HCT116 (cell line): ENCODE measurements at regions not wholly inside any gene's neighbourhood (a gene's known extent, or its start where the extent isn't known, plus 50 kb on each side); places are given as distances from the start of the nearest gene placed in this dataset.

Experiments
- ATAC-seq: fragments of 200-7000 bp; cut with Tn5 transposase; 2 replicates; pipeline ENCODE4 v1.9.1; 2020; ENCODE audit warnings: mild to moderate bottlenecking, moderate library complexity
- BruUV-seq: library from RNA; stranded (reverse); fragments of 400-500 nt; replicated peaks from 2 replicates; lab custom pipeline; 2021; lab: Mats Ljungman, UMichigan
- CTCF ChIA-PET: fragments of 300-600 bp; sonication (Branson Sonifier 250); formaldehyde crosslinking; loops from one replicate; lab custom pipeline; 2021; ENCODE audit warnings: antibody characterized with exemption; lab: Charles Lee
- POLR2A ChIA-PET: fragments of 300-600, 350-600 bp; sonication (Branson Sonifier 250); formaldehyde crosslinking; loops from one replicate; lab custom pipeline; 2021; ENCODE audit warnings: antibody characterized with exemption; lab: Charles Lee
- RAD21 ChIA-PET, 2 experiments: fragments of 300-600 bp; sonication (Branson Sonifier 250); formaldehyde crosslinking; loops; one replicate each; lab custom pipeline; 2023; ENCODE audit warnings: low total read pairs in 2 of 2; ENCODE audit not compliant: uncharacterized antibody in 2 of 2, unreplicated experiment in 2 of 2, low non-redundant PET in 1 of 2; lab: Charles Lee
- DNase-seq: peaks from one replicate; pipeline ENCODE4 v3.0.0-alpha.2; 2010; ENCODE audit warnings: low read depth, low spot score
- H2AFZ ChIP-seq: fragments of 200-600 bp; shearing (Covaris generic), sonication (generic); 2 replicates; pipeline ENCODE4 v1.6.1; 2017; ENCODE audit warnings: low read depth, mixed run types, mixed read lengths, antibody characterized with exemption, low read length; ENCODE audit not compliant: poor library complexity, severe bottlenecking
- H3K27ac ChIP-seq: 2 replicates; pipeline ENCODE4 v1.5.1; 2012; ENCODE audit warnings: low read depth, low read length
- H3K27me3 ChIP-seq: fragments of 200-600 bp; sonication (generic); 2 replicates; pipeline ENCODE4 v1.6.1; 2016; ENCODE audit warnings: mixed run types, low read length, mixed read lengths; ENCODE audit not compliant: insufficient read depth
- H3K36me3 ChIP-seq, 2 experiments: fragments of 200-500 bp in 1 of 2; fragments of 200-600 bp in 1 of 2; sonication (Bioruptor generic) in 1 of 2; sonication (generic) in 1 of 2; 2 replicates each; pipeline versions ENCODE4 v1.5.1 to v1.6.1; 2014 to 2016; ENCODE audit warnings: low read length in 2 of 2, inconsistent platforms in 1 of 2, mixed read lengths in 1 of 2, mixed run types in 1 of 2; ENCODE audit not compliant: insufficient read depth in 2 of 2, control insufficient read depth in 1 of 2
- H3K4me1 ChIP-seq, 2 experiments: fragments of 200-600 bp in 1 of 2; sonication (generic) in 1 of 2; 2 replicates each; pipeline versions ENCODE4 v1.5.1 to v1.6.1; 2012 to 2017; ENCODE audit warnings: low read length in 2 of 2, inconsistent platforms in 1 of 2, mild to moderate bottlenecking in 1 of 2, mixed read lengths in 1 of 2, mixed run types in 1 of 2, moderate library complexity in 1 of 2; ENCODE audit not compliant: insufficient read depth in 2 of 2, control insufficient read depth in 1 of 2
- H3K4me2 ChIP-seq: fragments of 200-600 bp; sonication (generic); 2 replicates; pipeline ENCODE4 v1.6.1; 2017; ENCODE audit warnings: mixed run types, low read length, mixed read lengths
- H3K4me3 ChIP-seq, 2 experiments: fragments of 200-600 bp in 1 of 2; sonication (generic) in 1 of 2; replicated peaks in 1 of 2; 2 replicates each; pipeline ENCODE4 v1.5.1; 2011 to 2016; ENCODE audit warnings: low read length in 2 of 2, control low read depth in 1 of 2, low read depth in 1 of 2, mild to moderate bottlenecking in 1 of 2, mixed read lengths in 1 of 2, mixed run types in 1 of 2
- H3K79me2 ChIP-seq: fragments of 200-600 bp; sonication (generic); 2 replicates; pipeline ENCODE4 v1.6.1; 2017; ENCODE audit warnings: mild to moderate bottlenecking, mixed run types, low read length, moderate library complexity, mixed read lengths; ENCODE audit not compliant: insufficient read depth
- H3K9ac ChIP-seq: fragments of 200-600 bp; sonication (generic); 2 replicates; pipeline ENCODE4 v1.6.1; 2016; ENCODE audit warnings: low read length, mixed read lengths
- H3K9me2 ChIP-seq: fragments of 200-600 bp; sonication (generic), shearing (Covaris generic); 2 replicates; pipeline ENCODE4 v1.6.1; 2017; ENCODE audit warnings: mixed run types, mild to moderate bottlenecking, moderate library complexity; ENCODE audit not compliant: insufficient read depth
- H3K9me3 ChIP-seq, 2 experiments: fragments of 200-500 bp in 1 of 2; fragments of 200-600 bp in 1 of 2; sonication (Bioruptor generic) in 1 of 2; sonication (generic) in 1 of 2; 2 replicates each; pipeline ENCODE4 v1.6.1; 2014 to 2017; ENCODE audit warnings: low read length in 2 of 2, mixed read lengths in 2 of 2, inconsistent platforms in 1 of 2, low read depth in 1 of 2, mild to moderate bottlenecking in 1 of 2, mixed run types in 1 of 2, moderate library complexity in 1 of 2; ENCODE audit not compliant: control insufficient read depth in 1 of 2, insufficient read depth in 1 of 2
- H4K20me1 ChIP-seq: fragments of 200-600 bp; sonication (generic), shearing (Covaris generic); 2 replicates; pipeline ENCODE4 v1.6.1; 2017; ENCODE audit warnings: mixed run types, mild to moderate bottlenecking, moderate library complexity; ENCODE audit not compliant: insufficient read depth
- CBX3 ChIP-seq: IDR thresholded peaks from 2 replicates; pipeline ENCODE4 v1.6.1; 2012; ENCODE audit warnings: low read depth
- CEBPB ChIP-seq: IDR thresholded peaks from 2 replicates; pipeline ENCODE4 v1.6.1; 2012; ENCODE audit warnings: low read depth
- ELF1 ChIP-seq: IDR thresholded peaks from 2 replicates; pipeline ENCODE4 v1.6.1; 2012; ENCODE audit warnings: low read depth, borderline replicate concordance
- EZH2 ChIP-seq: fragments of 200-600 bp; sonication (generic); IDR thresholded peaks from 2 replicates; pipeline ENCODE4 v1.6.1; 2017; ENCODE audit warnings: antibody characterized with exemption, mixed run types
- EZH2phosphoT487 ChIP-seq: fragments of 200-600 bp; IDR thresholded peaks from 2 replicates; pipeline ENCODE4 v1.6.1; 2018; ENCODE audit warnings: antibody characterized with exemption, borderline replicate concordance
- FOSL1 ChIP-seq: IDR thresholded peaks from 2 replicates; pipeline ENCODE4 v1.6.1; 2012; ENCODE audit warnings: low read depth
- JUND ChIP-seq: IDR thresholded peaks from 2 replicates; pipeline ENCODE4 v1.6.1; 2012
- MAX ChIP-seq: IDR thresholded peaks from 2 replicates; pipeline ENCODE4 v1.6.1; 2012
- POLR2AphosphoS5 ChIP-seq: IDR thresholded peaks from 2 replicates; pipeline ENCODE4 v1.6.1; 2011; ENCODE audit warnings: mild to moderate bottlenecking, low read depth, low read length, moderate library complexity
- RAD21 ChIP-seq: IDR thresholded peaks from 2 replicates; pipeline ENCODE4 v1.6.1; 2012; ENCODE audit warnings: low read depth, mild to moderate bottlenecking
- REST ChIP-seq: IDR thresholded peaks from 2 replicates; pipeline ENCODE4 v1.6.1; 2012; ENCODE audit warnings: low read depth
- SIN3A ChIP-seq: IDR thresholded peaks from 2 replicates; pipeline ENCODE4 v1.6.1; 2012; ENCODE audit warnings: low read depth
- SP1 ChIP-seq: IDR thresholded peaks from 2 replicates; pipeline ENCODE4 v1.6.1; 2012; ENCODE audit warnings: low read depth
- TCF7L2 ChIP-seq: IDR thresholded peaks from 2 replicates; pipeline ENCODE4 v1.7.0; 2011; ENCODE audit warnings: borderline replicate concordance, inconsistent platforms; ENCODE audit not compliant: insufficient read depth, insufficient read length; ENCODE audit errors: extremely low read depth
- YY1 ChIP-seq: IDR thresholded peaks from 2 replicates; pipeline ENCODE4 v1.6.1; 2011; ENCODE audit warnings: low read length, low read depth, moderate library complexity, mild to moderate bottlenecking; ENCODE audit not compliant: insufficient replicate concordance; ENCODE audit errors: extremely low read depth
- ZBTB33 ChIP-seq: IDR thresholded peaks from 2 replicates; pipeline ENCODE4 v1.6.1; 2011; ENCODE audit warnings: mild to moderate bottlenecking, low read length, moderate library complexity; ENCODE audit not compliant: insufficient replicate concordance; ENCODE audit errors: extremely low read depth
- ZFX ChIP-seq: fragments of 450-650 bp; IDR thresholded peaks from 2 replicates; pipeline ENCODE4 v1.6.1; 2017
- ZNF274 ChIP-seq: fragments of 200-500 bp; sonication (Bioruptor generic); IDR thresholded peaks from 2 replicates; pipeline ENCODE4 v1.6.1; 2014; ENCODE audit warnings: mild to moderate bottlenecking, low read depth, low read length, inconsistent platforms
- intact Hi-C: fragments of 100-400 bp; cut with micrococcal nuclease; formaldehyde crosslinking; loops from 2 replicates; pipeline ENCODE4 v1.10.0; 2022
- TF ChIP-seq, protein P1 (sequence below), 3 experiments: fragments of 200-600 bp in 1 of 3; sonication (generic) in 1 of 3; IDR thresholded peaks in 2 of 3; conservative IDR thresholded peaks in 1 of 3; 2 replicates each; pipeline ENCODE4 v1.5.1; 2012 to 2017; ENCODE audit warnings: low read depth in 2 of 3, low read length in 2 of 3, antibody characterized with exemption in 1 of 3, borderline replicate concordance in 1 of 3, control low read depth in 1 of 3, mild to moderate bottlenecking in 1 of 3, mixed read lengths in 1 of 3, mixed run types in 1 of 3, moderate library complexity in 1 of 3; ENCODE audit not compliant: insufficient read depth in 1 of 3
- TF ChIP-seq, protein P2 (sequence below): IDR thresholded peaks from 2 replicates; pipeline ENCODE4 v1.6.1; 2012

- H4K20me1 ChIP-seq, result no peaks in the 10 kb centered on the region
- H3K9ac ChIP-seq, result no peak overlapping the region
- H3K36me3 ChIP-seq, result no peaks in the 10 kb centered on the region
- H3K27me3 ChIP-seq, result no peaks in the 10 kb centered on the region
- ChIA-PET POLR2A (no interaction called here), CTCF (no interaction called here), RAD21 (no interaction called here)
- H3K27ac ChIP-seq, result no peak overlapping the region
- H2AFZ ChIP-seq, result no peak overlapping the region
- H3K79me2 ChIP-seq, result no peaks in the 10 kb centered on the region
- BruUV-seq, result no TSS peak
- ATAC-seq (no peak), DNase-seq (no peak)
- intact Hi-C loops, result no loop called here
- no peaks in the 10 kb centered on the region for H3K9me2 ChIP-seq
- no peaks in the 10 kb centered on the region for H3K9me3 ChIP-seq
- TF ChIP-seq ELF1 (no peak), MAX (no peak), FOSL1 (no peak), EZH2 (no peak), TCF7L2 (no peak), RAD21 (no peak), CBX3 (no peak), JUND (no peak), EZH2phosphoT487 (no peak), SIN3A (no peak), POLR2AphosphoS5 (no peak), SP1 (no peak), ZBTB33 (no peak), CEBPB (no peak), YY1 (no peak), ZFX (no peak), ZNF274 (no peak), REST (no peak)
- TF ChIP-seq, protein P1, sequence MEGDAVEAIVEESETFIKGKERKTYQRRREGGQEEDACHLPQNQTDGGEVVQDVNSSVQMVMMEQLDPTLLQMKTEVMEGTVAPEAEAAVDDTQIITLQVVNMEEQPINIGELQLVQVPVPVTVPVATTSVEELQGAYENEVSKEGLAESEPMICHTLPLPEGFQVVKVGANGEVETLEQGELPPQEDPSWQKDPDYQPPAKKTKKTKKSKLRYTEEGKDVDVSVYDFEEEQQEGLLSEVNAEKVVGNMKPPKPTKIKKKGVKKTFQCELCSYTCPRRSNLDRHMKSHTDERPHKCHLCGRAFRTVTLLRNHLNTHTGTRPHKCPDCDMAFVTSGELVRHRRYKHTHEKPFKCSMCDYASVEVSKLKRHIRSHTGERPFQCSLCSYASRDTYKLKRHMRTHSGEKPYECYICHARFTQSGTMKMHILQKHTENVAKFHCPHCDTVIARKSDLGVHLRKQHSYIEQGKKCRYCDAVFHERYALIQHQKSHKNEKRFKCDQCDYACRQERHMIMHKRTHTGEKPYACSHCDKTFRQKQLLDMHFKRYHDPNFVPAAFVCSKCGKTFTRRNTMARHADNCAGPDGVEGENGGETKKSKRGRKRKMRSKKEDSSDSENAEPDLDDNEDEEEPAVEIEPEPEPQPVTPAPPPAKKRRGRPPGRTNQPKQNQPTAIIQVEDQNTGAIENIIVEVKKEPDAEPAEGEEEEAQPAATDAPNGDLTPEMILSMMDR (IDR thresholded peaks at IDR 0.05 in 2 of 3, conservative IDR thresholded peaks at IDR 0.05 in 1 of 3; ENCODE audit: borderline replicate concordance in 1 of 3, insufficient read depth in 1 of 3, low read depth in 2 of 3, low read length in 2 of 3), result no peak
- TF ChIP-seq, protein P2, sequence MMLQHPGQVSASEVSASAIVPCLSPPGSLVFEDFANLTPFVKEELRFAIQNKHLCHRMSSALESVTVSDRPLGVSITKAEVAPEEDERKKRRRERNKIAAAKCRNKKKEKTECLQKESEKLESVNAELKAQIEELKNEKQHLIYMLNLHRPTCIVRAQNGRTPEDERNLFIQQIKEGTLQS, result no peak
- no peak overlapping the region for H3K4me3 ChIP-seq
- no peak overlapping the region for H3K4me2 ChIP-seq
- no peaks in the 10 kb centered on the region for H3K4me1 ChIP-seq
Measured at GRCh38 chr7:89908736-89909135, 245.5 kb upstream of the STEAP1 start.
